Right cardiac atrium (tissue), 5 donors: ENCODE measurements at regions not wholly inside any gene's neighbourhood (a gene's known extent, or its start where the extent isn't known, plus 50 kb on each side); places are given as distances from the start of the nearest gene placed in this dataset.
A peak's percentile ranks its signal among the peaks of the same experiment; 100 is the strongest.
"Not testable (repeated sequence)": the region's sequence is repeated elsewhere in the genome, so short reads cannot be mapped to it uniquely, and the experiment has no call there.

Experiments used
- ATAC-seq, 2 donors: fragments of 200-7000 bp; cut with Tn5 transposase; one replicate each; pipeline versions ENCODE4 v1.8.0 to v1.9.1; 2020; ENCODE audit warnings: moderate library complexity in 2 of 2, mild to moderate bottlenecking in 1 of 2
- DNase-seq, 3 donors: peaks; one replicate each; pipeline ENCODE4 v3.0.0-alpha.2; 2020
- H3K27ac ChIP-seq: one replicate; pipeline ENCODE4 v1.5.1; 2013; ENCODE audit warnings: mild to moderate bottlenecking, low read length, control low read depth, moderate library complexity
- H3K27me3 ChIP-seq: one replicate; pipeline ENCODE4 v1.6.1; 2013; ENCODE audit not compliant: control insufficient read depth, insufficient read depth
- H3K4me1 ChIP-seq: one replicate; pipeline ENCODE4 v1.6.1; 2013; ENCODE audit warnings: low read length; ENCODE audit not compliant: control insufficient read depth, insufficient read depth
- H3K4me3 ChIP-seq: one replicate; pipeline ENCODE4 v1.5.1; 2013; ENCODE audit warnings: low read length, control low read depth
- H3K9me3 ChIP-seq: one replicate; pipeline ENCODE4 v1.6.1; 2013; ENCODE audit warnings: low read length; ENCODE audit not compliant: control insufficient read depth
- WGBS: extraction: QIAGEN DNeasy Blood & Tissue Kit; methylation state at CpG from one replicate; pipeline ENCODE4 v1.1.7; 2013; 5-methylcytosine and 5-hydroxymethylcytosine counted together
- intact Hi-C, 4 donors: fragments of 100-400 bp; cut with DNase I; formaldehyde crosslinking; loops; one replicate each; pipeline versions ENCODE4 v1.11.0 to v1.14.0; 2022 to 2023
- donor health status: healthy with polysubstance abuse.
- donor health status: DM: no; HTN: yes; CAD: no.
- donor health status: DM: no; HTN: no; CAD: no.
- donor health status: DM: no; HTN: yes; CAD: no; lungs with severe emphysema.
- donor health status: DM: yes; HTN: yes; CAD: no.

DNA sequence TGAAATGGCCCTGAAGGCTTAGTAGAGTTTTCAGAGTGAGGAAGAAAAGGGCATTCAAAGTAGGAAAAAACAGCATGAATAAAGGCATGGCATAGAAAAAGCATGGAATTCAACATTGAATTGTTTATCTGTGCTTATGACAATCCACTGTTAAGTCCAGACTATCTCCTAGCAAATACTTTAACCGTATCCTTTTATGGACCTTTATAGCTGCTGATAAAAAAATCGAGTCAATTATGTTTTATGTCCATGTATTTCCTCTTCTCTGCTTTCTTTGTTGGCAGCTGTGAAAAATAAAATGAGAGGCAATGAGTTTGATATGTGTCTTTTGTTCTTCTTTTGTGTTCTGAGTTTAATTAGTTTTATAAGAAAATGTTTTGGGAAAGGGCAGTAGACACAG lies 70.4 kb downstream of the TDRD15 start:
- H3K27ac ChIP-seq, result no peak overlapping the region
- H3K27me3 ChIP-seq, result no peaks in the 10 kb centered on the region
- no peak for DNase-seq
- H3K4me3 ChIP-seq, result no peak overlapping the region
- no peaks in the 10 kb centered on the region for H3K9me3 ChIP-seq
- 46% methylated on average over 2 of the region's 2 CpGs for WGBS
- intact Hi-C loops, result no loop called here
- H3K4me1 ChIP-seq, result no peaks in the 10 kb centered on the region
- no peak for ATAC-seq

DNA sequence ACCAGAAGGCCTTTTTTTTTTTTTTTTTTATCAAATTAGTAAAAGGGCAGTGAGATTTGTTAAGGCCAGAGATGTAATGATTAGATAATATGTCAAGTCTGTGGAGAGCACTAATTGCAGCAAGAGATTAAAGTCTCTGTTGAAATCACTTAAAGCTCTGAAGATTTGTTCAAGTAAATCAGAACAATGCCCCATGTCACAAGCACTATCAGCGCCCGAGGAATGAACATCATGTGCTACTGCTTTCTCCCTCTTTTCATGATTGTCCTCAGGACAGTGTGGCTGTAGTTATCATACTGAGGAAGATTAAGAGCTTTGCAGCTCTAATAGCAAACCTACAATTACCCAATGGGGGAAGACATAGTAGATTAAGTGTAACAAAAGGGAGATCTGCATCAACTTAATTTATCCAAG lies 71.1 kb downstream of the TDRD15 start:
- WGBS, result 69% methylated on average over 2 of the region's 2 CpGs
- no peak overlapping the region for H3K4me3 ChIP-seq
- H3K9me3 ChIP-seq, result no peaks in the 10 kb centered on the region
- no peaks in the 10 kb centered on the region for H3K27me3 ChIP-seq
- no peak for DNase-seq
- intact Hi-C loops, result no loop called here
- H3K27ac ChIP-seq, result no peak overlapping the region
- H3K4me1 ChIP-seq, result no peaks in the 10 kb centered on the region
- no peak for ATAC-seq

DNA sequence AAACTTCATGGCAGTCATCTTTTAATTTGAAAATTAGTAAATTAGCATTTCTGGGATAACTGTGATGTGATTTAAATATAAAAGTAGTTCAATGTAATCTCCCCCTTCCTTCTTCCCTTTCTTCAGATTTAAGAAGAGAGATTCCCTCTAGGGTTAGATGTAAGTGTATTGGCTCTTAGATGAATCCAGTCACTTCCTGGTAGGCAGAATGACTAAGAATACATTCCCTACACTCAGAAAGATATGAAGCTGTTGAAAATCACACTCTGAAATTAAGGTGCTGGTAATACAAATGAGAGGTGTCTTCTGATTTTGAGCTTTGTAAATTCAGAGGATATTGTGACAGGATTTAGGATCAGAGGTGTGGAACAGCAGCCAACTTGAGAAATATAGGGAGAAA lies 71.6 kb downstream of the TDRD15 start:
- intact Hi-C loops, result no loop called here
- H3K27ac ChIP-seq, result no peak overlapping the region
- no peaks in the 10 kb centered on the region for H3K27me3 ChIP-seq
- H3K4me1 ChIP-seq, result no peaks in the 10 kb centered on the region
- ATAC-seq (peak in 1 of 2 donors; percentile 51), DNase-seq (no peak)
- no peak overlapping the region for H3K4me3 ChIP-seq
- H3K9me3 ChIP-seq, result no peaks in the 10 kb centered on the region

DNA sequence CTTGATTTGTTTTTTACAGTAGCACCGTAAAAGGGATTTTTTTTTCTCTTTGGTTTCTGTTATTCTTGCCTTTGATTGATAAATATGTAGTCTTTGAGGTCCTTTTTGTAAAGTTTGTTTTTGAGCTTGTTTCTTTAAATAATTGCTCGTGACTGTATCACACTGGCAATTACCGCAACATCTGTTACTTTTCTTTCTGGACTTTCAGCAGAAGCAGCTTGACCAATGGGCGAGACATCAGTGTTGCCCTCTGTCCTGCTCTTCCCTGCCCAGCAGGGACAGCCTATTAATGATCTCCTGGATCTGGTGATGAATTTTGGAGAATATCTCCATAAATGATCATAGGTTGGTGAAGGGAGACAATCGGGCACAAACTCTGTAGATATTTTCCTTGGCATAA lies 74.9 kb downstream of the TDRD15 start:
- no peaks in the 10 kb centered on the region for H3K4me1 ChIP-seq
- DNase-seq (no peak), ATAC-seq (no peak)
- H3K27me3 ChIP-seq, result no peaks in the 10 kb centered on the region
- intact Hi-C loops, result no loop called here
- H3K27ac ChIP-seq, result no peak overlapping the region
- WGBS, result 80% methylated on average over 5 of the region's 5 CpGs
- H3K4me3 ChIP-seq, result no peak overlapping the region
- no peaks in the 10 kb centered on the region for H3K9me3 ChIP-seq

- intact Hi-C loops, result loop anchor here in 1 of 4 donors (10.0 kb wide), 1 partner anchor 139 kb away; no protein-coding TSS in a partner anchor
- Histone ChIP-seq H3K4me1 (no peaks in the 10 kb centered on the region), H3K4me3 (no peak overlapping the region), H3K27ac (no peak overlapping the region), H3K9me3 (no peaks in the 10 kb centered on the region), H3K27me3 (no peaks in the 10 kb centered on the region)
- ATAC-seq (no peak), DNase-seq (no peak)
Observed at GRCh38 chr2:21203976-21204375, 80.2 kb downstream of the TDRD15 start.

DNA sequence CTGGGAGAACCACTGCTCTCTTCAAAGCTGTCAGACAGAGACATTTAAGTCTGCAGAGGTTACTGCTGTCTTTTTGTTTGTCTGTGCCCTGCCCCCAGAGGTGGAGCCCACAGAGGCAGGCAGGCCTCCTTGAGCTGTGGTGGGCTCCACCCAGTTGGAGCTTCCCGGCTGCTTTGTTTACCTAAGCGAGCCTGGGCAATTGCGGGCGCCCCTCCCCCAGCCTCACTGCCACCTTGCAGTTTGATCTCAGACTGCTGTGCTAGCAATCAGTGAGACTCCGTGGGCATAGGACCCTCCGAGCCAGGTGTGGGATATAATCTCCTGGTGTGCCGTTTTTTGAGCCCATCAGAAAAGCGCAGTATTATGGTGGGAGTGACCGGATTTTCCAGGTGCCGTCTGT lies 90.3 kb downstream of the TDRD15 start:
- H3K27ac ChIP-seq, H3K9me3 ChIP-seq, H3K4me1 ChIP-seq, intact Hi-C loops, H3K27me3 ChIP-seq, H3K4me3 ChIP-seq, DNase-seq, ATAC-seq: not testable (repeated sequence)
- WGBS, result 93% methylated on average over 10 of the region's 10 CpGs

- no peak for DNase-seq
- Histone ChIP-seq H3K4me3 (no peak overlapping the region), H3K9me3 (no peaks in the 10 kb centered on the region), H3K27ac (no peak overlapping the region), H3K4me1 (peaks cover 2% of the 10 kb centered on the region), H3K27me3 (no peaks in the 10 kb centered on the region)
- intact Hi-C loops, result no loop called here
- ATAC-seq, result no peak
Observed at GRCh38 chr2:21217442-21217841, 93.7 kb downstream of the TDRD15 start.

- Histone ChIP-seq H3K9me3 (peaks cover 1% of the 10 kb centered on the region), H3K4me3 (no peak overlapping the region), H3K4me1 (peaks cover 4% of the 10 kb centered on the region), H3K27ac (no peak overlapping the region), H3K27me3 (no peaks in the 10 kb centered on the region)
- DNase-seq (no peak), ATAC-seq (peak in 1 of 2 donors; percentile 55)
- intact Hi-C loops, result no loop called here
- 51% methylated on average over 1 of the region's 1 CpG for WGBS
Observed at GRCh38 chr2:21220930-21221329, 97.2 kb downstream of the TDRD15 start.

GRCh38 chr2:21223618-21224017 lies 99.8 kb downstream of the TDRD15 start:
- no peak for DNase-seq
- WGBS, result 74% methylated on average over 5 of the region's 5 CpGs
- H3K4me1 ChIP-seq, result peaks cover 4% of the 10 kb centered on the region
- peaks cover 1% of the 10 kb centered on the region for H3K9me3 ChIP-seq
- no peak overlapping the region for H3K27ac ChIP-seq
- ATAC-seq, result no peak
- H3K4me3 ChIP-seq, result no peak overlapping the region
- intact Hi-C loops, result no loop called here
- no peaks in the 10 kb centered on the region for H3K27me3 ChIP-seq

- no peaks in the 10 kb centered on the region for H3K27me3 ChIP-seq
- no peak overlapping the region for H3K27ac ChIP-seq
- intact Hi-C loops, result no loop called here
- DNase-seq (no peak), ATAC-seq (peak in 1 of 2 donors; percentile 26)
- H3K4me1 ChIP-seq, result peaks cover under 1% of the 10 kb centered on the region
- H3K4me3 ChIP-seq, result no peak overlapping the region
- 68% methylated on average over 10 of the region's 10 CpGs for WGBS
- peaks cover 1% of the 10 kb centered on the region for H3K9me3 ChIP-seq
Observed at GRCh38 chr2:21228041-21228895, 104.5 kb downstream of the TDRD15 start.

DNA sequence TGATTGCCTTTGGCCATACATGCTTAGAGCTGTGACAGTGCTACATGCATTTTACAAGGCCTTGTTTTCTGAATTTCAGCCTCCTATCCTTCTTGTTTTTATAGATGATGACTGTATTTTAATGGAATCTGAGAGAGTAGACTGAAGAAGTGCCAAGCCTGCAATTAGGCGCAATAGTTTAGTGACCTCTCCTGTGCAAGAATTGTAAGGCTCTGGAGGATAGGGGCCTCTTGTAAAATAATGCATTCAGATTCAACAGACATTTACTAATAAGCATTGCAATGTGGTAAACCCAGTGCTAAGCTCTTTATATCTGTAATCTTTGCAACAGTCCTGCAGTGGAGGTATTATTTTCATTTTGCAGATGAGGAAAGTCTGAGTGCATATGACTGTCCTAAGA lies 105.5 kb downstream of the TDRD15 start:
- no peak for DNase-seq
- intact Hi-C loops, result no loop called here
- no peak overlapping the region for H3K27ac ChIP-seq

DNA sequence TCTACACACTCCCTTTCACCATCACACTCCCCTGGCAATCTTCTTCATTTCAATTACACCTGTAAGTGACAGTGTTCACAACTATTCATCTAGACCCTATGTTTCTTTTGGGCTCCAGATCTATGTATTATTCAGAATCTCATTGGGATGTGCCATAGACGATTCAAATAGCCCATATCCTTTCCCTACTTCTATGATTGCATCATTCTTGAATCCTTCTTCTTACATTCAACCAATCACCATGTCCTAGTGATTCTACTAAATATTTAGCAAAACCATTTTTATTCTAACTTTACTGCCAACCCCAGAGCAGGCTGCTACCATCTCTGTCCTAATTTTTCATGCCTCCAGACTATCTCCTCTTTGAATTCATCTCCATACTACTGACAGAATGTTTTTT lies 106.4 kb downstream of the TDRD15 start:
- Histone ChIP-seq H3K4me1 (no peaks in the 10 kb centered on the region), H3K9me3 (peaks cover 1% of the 10 kb centered on the region), H3K27me3 (no peaks in the 10 kb centered on the region), H3K4me3 (no peak overlapping the region), H3K27ac (no peak overlapping the region)
- WGBS, result 90% methylated on average over 1 of the region's 1 CpG
- DNase-seq (no peak), ATAC-seq (no peak)
- intact Hi-C loops, result no loop called here

More for the DNA sequence above, 105.5 kb downstream of the TDRD15 start:
- 59% methylated on average over 1 of the region's 1 CpG for WGBS
- ATAC-seq, result no peak
- Histone ChIP-seq H3K4me3 (no peak overlapping the region), H3K4me1 (no peaks in the 10 kb centered on the region), H3K27me3 (no peaks in the 10 kb centered on the region), H3K9me3 (peaks cover 1% of the 10 kb centered on the region)
